Neural progenitor cell (in vitro differentiated cells): ENCODE measurements at regions not wholly inside any gene's neighbourhood (a gene's known extent, or its start where the extent isn't known, plus 50 kb on each side); places are given as distances from the start of the nearest gene placed in this dataset.

Source experiments
- EZH2phosphoT487 ChIP-seq: fragments of 200-600 bp; sonication (generic); IDR thresholded peaks from 2 replicates; pipeline ENCODE4 v1.6.1; 2017; ENCODE audit warnings: antibody characterized with exemption
- TF ChIP-seq, protein P1 (sequence below): fragments of 200-600 bp; sonication (generic); IDR thresholded peaks from 2 replicates; pipeline ENCODE4 v1.5.1; 2017; ENCODE audit warnings: antibody characterized with exemption, mild to moderate bottlenecking

DNA sequence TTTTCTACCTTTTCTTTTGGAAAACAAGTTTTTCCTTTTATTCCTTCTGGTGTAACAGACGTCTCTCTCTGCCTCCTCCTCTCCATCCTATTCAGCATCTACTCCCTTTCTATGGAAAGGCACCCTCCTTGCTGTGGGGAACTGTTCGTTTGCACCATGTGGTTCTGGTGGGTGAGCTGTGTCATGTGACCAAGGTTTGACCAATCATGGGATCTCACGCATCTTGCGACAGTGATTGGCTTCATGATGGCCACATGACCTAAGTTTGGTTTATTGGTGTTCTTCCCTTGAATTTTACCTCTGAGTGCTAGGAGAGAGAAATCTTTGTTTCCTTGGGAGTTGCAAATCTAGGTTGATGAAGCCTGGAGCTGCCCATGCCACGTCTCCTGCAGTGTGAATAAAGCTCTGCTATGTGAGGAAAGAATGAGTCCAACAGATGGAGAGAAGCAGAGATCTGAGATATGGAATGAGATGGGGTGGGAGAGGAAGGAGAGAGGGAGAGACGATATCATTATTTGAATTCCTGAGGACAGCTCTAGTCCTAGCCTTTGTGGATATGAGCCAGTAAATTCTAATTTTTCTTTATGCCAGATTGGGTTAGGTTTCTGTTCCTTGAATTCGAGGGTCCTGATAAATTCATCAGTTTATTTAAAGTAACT, 178.8 kb upstream of the IL12B start:
- TF ChIP-seq, protein P1, sequence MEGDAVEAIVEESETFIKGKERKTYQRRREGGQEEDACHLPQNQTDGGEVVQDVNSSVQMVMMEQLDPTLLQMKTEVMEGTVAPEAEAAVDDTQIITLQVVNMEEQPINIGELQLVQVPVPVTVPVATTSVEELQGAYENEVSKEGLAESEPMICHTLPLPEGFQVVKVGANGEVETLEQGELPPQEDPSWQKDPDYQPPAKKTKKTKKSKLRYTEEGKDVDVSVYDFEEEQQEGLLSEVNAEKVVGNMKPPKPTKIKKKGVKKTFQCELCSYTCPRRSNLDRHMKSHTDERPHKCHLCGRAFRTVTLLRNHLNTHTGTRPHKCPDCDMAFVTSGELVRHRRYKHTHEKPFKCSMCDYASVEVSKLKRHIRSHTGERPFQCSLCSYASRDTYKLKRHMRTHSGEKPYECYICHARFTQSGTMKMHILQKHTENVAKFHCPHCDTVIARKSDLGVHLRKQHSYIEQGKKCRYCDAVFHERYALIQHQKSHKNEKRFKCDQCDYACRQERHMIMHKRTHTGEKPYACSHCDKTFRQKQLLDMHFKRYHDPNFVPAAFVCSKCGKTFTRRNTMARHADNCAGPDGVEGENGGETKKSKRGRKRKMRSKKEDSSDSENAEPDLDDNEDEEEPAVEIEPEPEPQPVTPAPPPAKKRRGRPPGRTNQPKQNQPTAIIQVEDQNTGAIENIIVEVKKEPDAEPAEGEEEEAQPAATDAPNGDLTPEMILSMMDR, result no peak
- no peak for TF ChIP-seq EZH2phosphoT487
